ENCODE measurements at regions not wholly inside any gene's neighbourhood (a gene's known extent, or its start where the extent isn't known, plus 50 kb on each side); places are given as distances from the start of the nearest gene placed in this dataset.

DNA sequence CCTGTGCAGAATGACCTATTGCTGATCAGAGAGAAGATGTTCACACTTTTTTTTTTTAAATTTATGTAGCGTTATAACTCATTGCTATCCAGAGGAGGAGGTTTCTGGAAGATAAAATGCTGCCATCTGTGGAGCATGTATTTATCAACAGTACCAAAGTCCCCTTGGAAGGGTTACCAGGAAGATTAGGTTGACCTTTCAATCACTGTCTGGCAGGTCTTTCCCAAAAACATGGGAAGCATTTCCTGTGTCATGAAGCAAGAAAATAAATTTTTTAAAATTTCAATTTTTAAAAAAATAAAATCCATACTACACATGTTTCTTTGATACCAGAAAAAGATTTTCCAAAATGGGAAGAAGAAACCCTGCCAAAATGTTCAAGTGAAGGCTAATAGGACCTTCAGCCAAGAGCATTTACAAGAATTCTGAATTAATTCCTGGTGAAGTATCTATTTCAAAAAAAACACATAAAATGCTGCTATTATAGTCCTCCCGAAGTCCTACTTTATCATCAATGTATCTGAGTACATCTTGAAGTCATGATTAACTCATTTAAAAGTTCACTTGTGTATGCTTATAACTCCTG is 143.9 kb upstream of the RND3 start:
- DNase-seq (ENCODE audit: low spot score), result no peak
- TF ChIP-seq CTCF (IDR thresholded peaks at IDR 0.05; ENCODE audit: borderline replicate concordance, control extremely low read depth, extremely low read depth, insufficient read depth, missing control alignments), result no peak
- in situ Hi-C loops (cut with MboI; ENCODE audit: low sequenced_read_pairs, unreplicated experiment), result no loop called here

GRCh38 chr2:150630587-150631235 is 143.2 kb upstream of the RND3 start:
- no peak for TF ChIP-seq CTCF (IDR thresholded peaks at IDR 0.05; ENCODE audit: borderline replicate concordance, control extremely low read depth, extremely low read depth, insufficient read depth, missing control alignments)
- in situ Hi-C loops (cut with MboI; ENCODE audit: low sequenced_read_pairs, unreplicated experiment), result no loop called here
- no peak for DNase-seq (ENCODE audit: low spot score)

GRCh38 chr2:150627526-150627925 is 140.1 kb upstream of the RND3 start:
- in situ Hi-C loops (cut with MboI; ENCODE audit: low sequenced_read_pairs, unreplicated experiment), result no loop called here
- no peak for DNase-seq (ENCODE audit: low spot score)

GRCh38 chr2:150626934-150627411 is 139.5 kb upstream of the RND3 start:
- in situ Hi-C loops (cut with MboI; ENCODE audit: low sequenced_read_pairs, unreplicated experiment), result no loop called here
- TF ChIP-seq CTCF (IDR thresholded peaks at IDR 0.05; ENCODE audit: borderline replicate concordance, control extremely low read depth, extremely low read depth, insufficient read depth, missing control alignments), result no peak
- no peak for DNase-seq (ENCODE audit: low spot score)

More at GRCh38 chr2:150627526-150627925, 140.1 kb upstream of the RND3 start:
- no peak for TF ChIP-seq CTCF (IDR thresholded peaks at IDR 0.05; ENCODE audit: borderline replicate concordance, control extremely low read depth, extremely low read depth, insufficient read depth, missing control alignments)

DNA sequence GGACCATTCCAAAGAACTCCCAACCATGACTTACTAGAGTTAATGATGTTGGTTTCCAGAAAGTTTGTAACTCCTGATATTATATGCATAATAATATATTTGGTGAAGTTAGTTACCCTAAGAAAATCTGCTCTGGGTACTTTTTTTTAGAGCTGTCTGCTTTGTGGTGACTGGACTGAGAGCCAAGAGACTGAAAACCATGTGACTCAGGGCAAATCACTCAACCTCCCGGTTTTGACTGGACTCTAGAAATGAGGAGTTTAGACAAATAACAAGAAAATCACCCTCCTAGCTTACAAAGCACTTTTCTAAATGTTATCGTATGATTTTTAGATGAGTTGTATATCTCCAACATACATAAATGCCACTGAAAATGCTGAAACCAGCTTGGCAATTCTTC is 138.3 kb upstream of the RND3 start:
- in situ Hi-C loops (cut with MboI; ENCODE audit: low sequenced_read_pairs, unreplicated experiment), result no loop called here
- no peak for DNase-seq (ENCODE audit: low spot score)
- TF ChIP-seq CTCF (IDR thresholded peaks at IDR 0.05; ENCODE audit: borderline replicate concordance, control extremely low read depth, extremely low read depth, insufficient read depth, missing control alignments), result no peak

DNA sequence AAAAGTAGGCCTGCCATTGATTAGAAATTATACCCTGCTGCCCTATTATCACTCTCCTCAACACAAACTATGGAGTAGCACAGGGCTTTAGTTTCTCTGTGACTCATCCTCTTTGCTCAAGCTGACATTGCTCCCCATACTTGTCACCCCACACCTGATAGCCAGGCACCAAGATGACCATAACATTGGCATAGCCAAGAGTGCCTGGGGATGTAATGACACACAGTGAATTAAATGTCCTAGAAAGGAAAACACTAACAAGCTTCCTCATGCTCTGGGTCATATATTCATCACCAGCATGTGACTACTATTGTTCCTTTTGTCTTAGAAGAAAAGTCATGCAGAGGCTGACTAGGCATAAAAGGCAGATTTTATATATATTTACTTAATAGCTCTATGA is 137.8 kb upstream of the RND3 start:
- no peak for DNase-seq (ENCODE audit: low spot score)
- TF ChIP-seq CTCF (IDR thresholded peaks at IDR 0.05; ENCODE audit: borderline replicate concordance, control extremely low read depth, extremely low read depth, insufficient read depth, missing control alignments), result no peak
- in situ Hi-C loops (cut with MboI; ENCODE audit: low sequenced_read_pairs, unreplicated experiment), result no loop called here

All from GM13976 (cell line).